Keratinocyte (primary cell): ENCODE measurements at regions not wholly inside any gene's neighbourhood (a gene's known extent, or its start where the extent isn't known, plus 50 kb on each side); places are given as distances from the start of the nearest gene placed in this dataset.

Source experiments
- EZH2 ChIP-seq: IDR thresholded peaks from one replicate; pipeline ENCODE4 v1.6.1; 2012; ENCODE audit warnings: inconsistent platforms, mild to moderate bottlenecking, low read length, moderate library complexity
- TF ChIP-seq, protein P1 (sequence below), 3 experiments: IDR thresholded peaks in 1 of 3; conservative IDR thresholded peaks in 1 of 3; optimal IDR thresholded peaks in 1 of 3; 2 replicates in 2 of 3; 3 replicates in 1 of 3; pipeline versions ENCODE3 to v1.5.1; 2011; ENCODE audit warnings: low read length in 3 of 3, mild to moderate bottlenecking in 3 of 3, moderate library complexity in 2 of 3, control low read depth in 1 of 3, inconsistent platforms in 1 of 3; ENCODE audit not compliant: insufficient read depth in 2 of 3; ENCODE audit errors: extremely low read depth in 1 of 3

DNA sequence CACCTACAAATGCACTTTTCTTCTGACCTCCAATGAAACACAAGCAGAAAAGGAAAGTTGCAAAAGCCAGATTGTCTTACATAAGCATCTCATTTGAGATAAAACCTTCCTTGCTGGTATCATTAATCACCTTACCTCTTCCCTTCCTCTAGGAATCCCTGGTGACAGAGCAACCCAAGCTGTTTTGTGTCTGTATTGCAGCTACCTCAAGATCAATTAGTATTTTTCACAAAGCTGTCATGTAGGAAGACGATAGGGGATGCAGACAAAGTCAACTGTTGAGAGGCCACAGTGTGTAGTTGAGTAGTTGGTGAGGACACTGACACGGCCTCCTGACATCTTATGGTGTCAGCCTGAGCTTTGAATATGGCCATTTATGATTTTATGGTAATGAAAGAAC is 339.1 kb upstream of the SLC10A2 start:
- TF ChIP-seq, protein P1, sequence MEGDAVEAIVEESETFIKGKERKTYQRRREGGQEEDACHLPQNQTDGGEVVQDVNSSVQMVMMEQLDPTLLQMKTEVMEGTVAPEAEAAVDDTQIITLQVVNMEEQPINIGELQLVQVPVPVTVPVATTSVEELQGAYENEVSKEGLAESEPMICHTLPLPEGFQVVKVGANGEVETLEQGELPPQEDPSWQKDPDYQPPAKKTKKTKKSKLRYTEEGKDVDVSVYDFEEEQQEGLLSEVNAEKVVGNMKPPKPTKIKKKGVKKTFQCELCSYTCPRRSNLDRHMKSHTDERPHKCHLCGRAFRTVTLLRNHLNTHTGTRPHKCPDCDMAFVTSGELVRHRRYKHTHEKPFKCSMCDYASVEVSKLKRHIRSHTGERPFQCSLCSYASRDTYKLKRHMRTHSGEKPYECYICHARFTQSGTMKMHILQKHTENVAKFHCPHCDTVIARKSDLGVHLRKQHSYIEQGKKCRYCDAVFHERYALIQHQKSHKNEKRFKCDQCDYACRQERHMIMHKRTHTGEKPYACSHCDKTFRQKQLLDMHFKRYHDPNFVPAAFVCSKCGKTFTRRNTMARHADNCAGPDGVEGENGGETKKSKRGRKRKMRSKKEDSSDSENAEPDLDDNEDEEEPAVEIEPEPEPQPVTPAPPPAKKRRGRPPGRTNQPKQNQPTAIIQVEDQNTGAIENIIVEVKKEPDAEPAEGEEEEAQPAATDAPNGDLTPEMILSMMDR (optimal IDR thresholded peaks at IDR 0.05 in 1 of 3, IDR thresholded peaks at IDR 0.05 in 1 of 3, conservative IDR thresholded peaks at IDR 0.05 in 1 of 3; ENCODE audit: extremely low read depth in 1 of 3, insufficient read depth in 2 of 3, low read length in 3 of 3), result no peak
- no peak for TF ChIP-seq EZH2
